GM23338 (cell line): ENCODE measurements at regions not wholly inside any gene's neighbourhood (a gene's known extent, or its start where the extent isn't known, plus 50 kb on each side); places are given as distances from the start of the nearest gene placed in this dataset.

ENCODE experiments used
- ATAC-seq: fragments of 200-7000 bp; cut with Tn5 transposase; 3 replicates; pipeline ENCODE4 v1.9.1; 2020
- DNase-seq: peaks from one replicate; pipeline ENCODE4 v3.0.0-alpha.2; 2015; ENCODE audit warnings: low spot score
- H2AFZ ChIP-seq: fragments of 200-600 bp; sonication (generic); 2 replicates; pipeline ENCODE4 v1.8.0; 2016; ENCODE audit warnings: antibody characterized with exemption, mild to moderate bottlenecking, moderate library complexity
- H3F3A ChIP-seq: fragments of 200-600 bp; sonication (generic); replicated peaks from 2 replicates; pipeline ENCODE4 v1.8.0; 2017; ENCODE audit warnings: antibody characterized with exemption, mixed run types, low read depth
- H3K27ac ChIP-seq: fragments of 200-600 bp; sonication (generic); 2 replicates; pipeline ENCODE4 v1.6.1; 2016; ENCODE audit warnings: low read depth
- H3K27me3 ChIP-seq: fragments of 200-600 bp; sonication (generic); 2 replicates; pipeline ENCODE4 v1.8.0; 2016; ENCODE audit warnings: mild to moderate bottlenecking, mixed run types, moderate library complexity; ENCODE audit not compliant: insufficient read depth
- H3K36me3 ChIP-seq: fragments of 200-600 bp; sonication (generic); 2 replicates; pipeline ENCODE4 v1.8.0; 2016; ENCODE audit warnings: mild to moderate bottlenecking; ENCODE audit not compliant: insufficient read depth
- H3K4me1 ChIP-seq: fragments of 200-600 bp; sonication (generic); 2 replicates; pipeline ENCODE4 v1.8.0; 2016; ENCODE audit warnings: mild to moderate bottlenecking, moderate library complexity; ENCODE audit not compliant: insufficient read depth
- H3K4me2 ChIP-seq: fragments of 200-600 bp; sonication (generic); 2 replicates; pipeline ENCODE4 v1.7.1; 2017; ENCODE audit warnings: mixed run types
- H3K4me3 ChIP-seq: fragments of 200-600 bp; sonication (generic); 2 replicates; pipeline ENCODE4 v1.6.1; 2016; ENCODE audit warnings: mixed run types
- H3K79me2 ChIP-seq: fragments of 200-600 bp; sonication (generic); replicated peaks from 2 replicates; pipeline ENCODE4 v1.8.0; 2017; ENCODE audit warnings: mild to moderate bottlenecking; ENCODE audit not compliant: insufficient read depth
- H3K9me2 ChIP-seq: fragments of 200-600 bp; sonication (generic); 2 replicates; pipeline ENCODE4 v1.8.0; 2017; ENCODE audit not compliant: insufficient read depth
- H4K20me1 ChIP-seq: fragments of 200-600 bp; sonication (generic); replicated peaks from 2 replicates; pipeline ENCODE4 v1.8.0; 2017; ENCODE audit warnings: mild to moderate bottlenecking; ENCODE audit not compliant: insufficient read depth
- H3K27ac Mint-ChIP-seq: 2 replicates; pipeline ENCODE4 v1.8.0; 2020; ENCODE audit warnings: inconsistent platforms, mild to moderate bottlenecking, moderate library complexity, mixed read lengths
- H3K27me3 Mint-ChIP-seq: 3 replicates; pipeline ENCODE4 v1.8.0; 2022; ENCODE audit warnings: low read depth, mild to moderate bottlenecking, moderate library complexity, mixed read lengths, inconsistent platforms; ENCODE audit not compliant: insufficient read depth, poor library complexity
- H3K36me3 Mint-ChIP-seq: 3 replicates; pipeline ENCODE4 v1.8.0; 2021; ENCODE audit warnings: low read depth, mild to moderate bottlenecking, inconsistent platforms, moderate library complexity, mixed read lengths
- H3K4me1 Mint-ChIP-seq: 3 replicates; pipeline ENCODE4 v1.8.0; 2020; ENCODE audit warnings: mild to moderate bottlenecking, inconsistent platforms, mixed read lengths
- H3K4me3 Mint-ChIP-seq: 3 replicates; pipeline ENCODE4 v1.8.0; 2021; ENCODE audit warnings: moderate library complexity, mild to moderate bottlenecking, inconsistent platforms, mixed read lengths
- H3K9me3 Mint-ChIP-seq: 3 replicates; pipeline ENCODE4 v1.8.0; 2020; ENCODE audit warnings: moderate library complexity, mild to moderate bottlenecking, inconsistent platforms, mixed read lengths
- CREB1 ChIP-seq: fragments of 250-450 bp; sonication (Bioruptor Pico); IDR thresholded peaks from 2 replicates; pipeline ENCODE4 v1.5.0; 2020; ENCODE audit warnings: low read depth, mild to moderate bottlenecking, moderate library complexity
- EZH2 ChIP-seq: fragments of 200-600 bp; sonication (generic); IDR thresholded peaks from one replicate; pipeline ENCODE4 v1.8.0; 2017; ENCODE audit warnings: antibody characterized with exemption, mild to moderate bottlenecking, low read depth; ENCODE audit not compliant: unreplicated experiment
- EZH2phosphoT487 ChIP-seq: fragments of 200-600 bp; sonication (generic); IDR thresholded peaks from one replicate; pipeline ENCODE4 v1.8.1; 2018; ENCODE audit warnings: antibody characterized with exemption; ENCODE audit not compliant: unreplicated experiment
- JUNB ChIP-seq: IDR thresholded peaks from one replicate; pipeline ENCODE4 v1.6.1; 2016; ENCODE audit warnings: antibody characterized with exemption; ENCODE audit not compliant: unreplicated experiment
- NANOG ChIP-seq: IDR thresholded peaks from 2 replicates; pipeline ENCODE4 v1.6.1; 2016; ENCODE audit warnings: antibody characterized with exemption, borderline replicate concordance
- POLR2AphosphoS5 ChIP-seq: IDR thresholded peaks from 2 replicates; pipeline ENCODE4 v1.6.1; 2016; ENCODE audit warnings: antibody characterized with exemption, low read depth
- REST ChIP-seq: IDR thresholded peaks from one replicate; pipeline ENCODE4 v1.6.1; 2018; ENCODE audit warnings: antibody characterized with exemption; ENCODE audit not compliant: unreplicated experiment
- STAT1 ChIP-seq: IDR thresholded peaks from one replicate; pipeline ENCODE4 v1.6.1; 2016; ENCODE audit warnings: antibody characterized with exemption; ENCODE audit not compliant: unreplicated experiment
- ZNF114 ChIP-seq: fragments of 250-450 bp; sonication (Bioruptor Pico); IDR thresholded peaks from 2 replicates; pipeline ENCODE4 v1.5.0; 2020; ENCODE audit warnings: mild to moderate bottlenecking, moderate library complexity
- ZNF331 ChIP-seq: fragments of 250-450 bp; sonication (Bioruptor Pico); IDR thresholded peaks from 2 replicates; pipeline ENCODE4 v1.5.0; 2020; ENCODE audit warnings: low read depth, mild to moderate bottlenecking, moderate library complexity
- TF ChIP-seq, protein P1 (sequence below), 2 experiments: fragments of 200-600 bp in 1 of 2; sonication (generic) in 1 of 2; conservative IDR thresholded peaks; 2 replicates each; pipeline versions ENCODE4 v1.5.1 to v1.6.1; 2016 to 2017; ENCODE audit warnings: antibody characterized with exemption in 2 of 2, low read depth in 2 of 2, mild to moderate bottlenecking in 2 of 2, moderate library complexity in 1 of 2
- TF ChIP-seq, protein P2 (sequence below): IDR thresholded peaks from 2 replicates; pipeline ENCODE4 v1.6.1; 2016; ENCODE audit warnings: antibody characterized with exemption
- TF ChIP-seq, protein P3 (sequence below): fragments of 250-450 bp; sonication (Bioruptor Pico); IDR thresholded peaks from 2 replicates; pipeline ENCODE4 v1.5.0; 2020; ENCODE audit warnings: mild to moderate bottlenecking, moderate library complexity

- Histone ChIP-seq H3K36me3 (no peaks in the 10 kb centered on the region), H3F3A (no peaks in the 10 kb centered on the region), H3K4me1 (no peaks in the 10 kb centered on the region), H3K4me2 (no peak overlapping the region), H3K79me2 (no peaks in the 10 kb centered on the region), H3K4me3 (no peak overlapping the region), H3K27me3 (no peaks in the 10 kb centered on the region), H3K27ac (no peak overlapping the region), H2AFZ (no peak overlapping the region), H3K9me2 (0 out of 2 replicates have a peak, but pooled peaks cover 4% of the 10 kb centered on the region), H4K20me1 (no peaks in the 10 kb centered on the region)
- Mint-ChIP-seq H3K36me3 (no peaks in the 10 kb centered on the region), H3K27ac (no peak overlapping the region), H3K4me3 (no peak overlapping the region), H3K27me3 (peaks cover 2% of the 10 kb centered on the region), H3K9me3 (no peaks in the 10 kb centered on the region), H3K4me1 (no peaks in the 10 kb centered on the region)
- no peak for TF ChIP-seq POLR2AphosphoS5
- no peak for TF ChIP-seq ZNF331 (CRISPR knock-in tag)
- TF ChIP-seq, protein P1, sequence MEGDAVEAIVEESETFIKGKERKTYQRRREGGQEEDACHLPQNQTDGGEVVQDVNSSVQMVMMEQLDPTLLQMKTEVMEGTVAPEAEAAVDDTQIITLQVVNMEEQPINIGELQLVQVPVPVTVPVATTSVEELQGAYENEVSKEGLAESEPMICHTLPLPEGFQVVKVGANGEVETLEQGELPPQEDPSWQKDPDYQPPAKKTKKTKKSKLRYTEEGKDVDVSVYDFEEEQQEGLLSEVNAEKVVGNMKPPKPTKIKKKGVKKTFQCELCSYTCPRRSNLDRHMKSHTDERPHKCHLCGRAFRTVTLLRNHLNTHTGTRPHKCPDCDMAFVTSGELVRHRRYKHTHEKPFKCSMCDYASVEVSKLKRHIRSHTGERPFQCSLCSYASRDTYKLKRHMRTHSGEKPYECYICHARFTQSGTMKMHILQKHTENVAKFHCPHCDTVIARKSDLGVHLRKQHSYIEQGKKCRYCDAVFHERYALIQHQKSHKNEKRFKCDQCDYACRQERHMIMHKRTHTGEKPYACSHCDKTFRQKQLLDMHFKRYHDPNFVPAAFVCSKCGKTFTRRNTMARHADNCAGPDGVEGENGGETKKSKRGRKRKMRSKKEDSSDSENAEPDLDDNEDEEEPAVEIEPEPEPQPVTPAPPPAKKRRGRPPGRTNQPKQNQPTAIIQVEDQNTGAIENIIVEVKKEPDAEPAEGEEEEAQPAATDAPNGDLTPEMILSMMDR (conservative IDR thresholded peaks at IDR 0.05; ENCODE audit: low read depth in 2 of 2), result no peak
- TF ChIP-seq, protein P2, sequence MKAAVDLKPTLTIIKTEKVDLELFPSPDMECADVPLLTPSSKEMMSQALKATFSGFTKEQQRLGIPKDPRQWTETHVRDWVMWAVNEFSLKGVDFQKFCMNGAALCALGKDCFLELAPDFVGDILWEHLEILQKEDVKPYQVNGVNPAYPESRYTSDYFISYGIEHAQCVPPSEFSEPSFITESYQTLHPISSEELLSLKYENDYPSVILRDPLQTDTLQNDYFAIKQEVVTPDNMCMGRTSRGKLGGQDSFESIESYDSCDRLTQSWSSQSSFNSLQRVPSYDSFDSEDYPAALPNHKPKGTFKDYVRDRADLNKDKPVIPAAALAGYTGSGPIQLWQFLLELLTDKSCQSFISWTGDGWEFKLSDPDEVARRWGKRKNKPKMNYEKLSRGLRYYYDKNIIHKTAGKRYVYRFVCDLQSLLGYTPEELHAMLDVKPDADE, result no peak
- TF ChIP-seq, protein P3, sequence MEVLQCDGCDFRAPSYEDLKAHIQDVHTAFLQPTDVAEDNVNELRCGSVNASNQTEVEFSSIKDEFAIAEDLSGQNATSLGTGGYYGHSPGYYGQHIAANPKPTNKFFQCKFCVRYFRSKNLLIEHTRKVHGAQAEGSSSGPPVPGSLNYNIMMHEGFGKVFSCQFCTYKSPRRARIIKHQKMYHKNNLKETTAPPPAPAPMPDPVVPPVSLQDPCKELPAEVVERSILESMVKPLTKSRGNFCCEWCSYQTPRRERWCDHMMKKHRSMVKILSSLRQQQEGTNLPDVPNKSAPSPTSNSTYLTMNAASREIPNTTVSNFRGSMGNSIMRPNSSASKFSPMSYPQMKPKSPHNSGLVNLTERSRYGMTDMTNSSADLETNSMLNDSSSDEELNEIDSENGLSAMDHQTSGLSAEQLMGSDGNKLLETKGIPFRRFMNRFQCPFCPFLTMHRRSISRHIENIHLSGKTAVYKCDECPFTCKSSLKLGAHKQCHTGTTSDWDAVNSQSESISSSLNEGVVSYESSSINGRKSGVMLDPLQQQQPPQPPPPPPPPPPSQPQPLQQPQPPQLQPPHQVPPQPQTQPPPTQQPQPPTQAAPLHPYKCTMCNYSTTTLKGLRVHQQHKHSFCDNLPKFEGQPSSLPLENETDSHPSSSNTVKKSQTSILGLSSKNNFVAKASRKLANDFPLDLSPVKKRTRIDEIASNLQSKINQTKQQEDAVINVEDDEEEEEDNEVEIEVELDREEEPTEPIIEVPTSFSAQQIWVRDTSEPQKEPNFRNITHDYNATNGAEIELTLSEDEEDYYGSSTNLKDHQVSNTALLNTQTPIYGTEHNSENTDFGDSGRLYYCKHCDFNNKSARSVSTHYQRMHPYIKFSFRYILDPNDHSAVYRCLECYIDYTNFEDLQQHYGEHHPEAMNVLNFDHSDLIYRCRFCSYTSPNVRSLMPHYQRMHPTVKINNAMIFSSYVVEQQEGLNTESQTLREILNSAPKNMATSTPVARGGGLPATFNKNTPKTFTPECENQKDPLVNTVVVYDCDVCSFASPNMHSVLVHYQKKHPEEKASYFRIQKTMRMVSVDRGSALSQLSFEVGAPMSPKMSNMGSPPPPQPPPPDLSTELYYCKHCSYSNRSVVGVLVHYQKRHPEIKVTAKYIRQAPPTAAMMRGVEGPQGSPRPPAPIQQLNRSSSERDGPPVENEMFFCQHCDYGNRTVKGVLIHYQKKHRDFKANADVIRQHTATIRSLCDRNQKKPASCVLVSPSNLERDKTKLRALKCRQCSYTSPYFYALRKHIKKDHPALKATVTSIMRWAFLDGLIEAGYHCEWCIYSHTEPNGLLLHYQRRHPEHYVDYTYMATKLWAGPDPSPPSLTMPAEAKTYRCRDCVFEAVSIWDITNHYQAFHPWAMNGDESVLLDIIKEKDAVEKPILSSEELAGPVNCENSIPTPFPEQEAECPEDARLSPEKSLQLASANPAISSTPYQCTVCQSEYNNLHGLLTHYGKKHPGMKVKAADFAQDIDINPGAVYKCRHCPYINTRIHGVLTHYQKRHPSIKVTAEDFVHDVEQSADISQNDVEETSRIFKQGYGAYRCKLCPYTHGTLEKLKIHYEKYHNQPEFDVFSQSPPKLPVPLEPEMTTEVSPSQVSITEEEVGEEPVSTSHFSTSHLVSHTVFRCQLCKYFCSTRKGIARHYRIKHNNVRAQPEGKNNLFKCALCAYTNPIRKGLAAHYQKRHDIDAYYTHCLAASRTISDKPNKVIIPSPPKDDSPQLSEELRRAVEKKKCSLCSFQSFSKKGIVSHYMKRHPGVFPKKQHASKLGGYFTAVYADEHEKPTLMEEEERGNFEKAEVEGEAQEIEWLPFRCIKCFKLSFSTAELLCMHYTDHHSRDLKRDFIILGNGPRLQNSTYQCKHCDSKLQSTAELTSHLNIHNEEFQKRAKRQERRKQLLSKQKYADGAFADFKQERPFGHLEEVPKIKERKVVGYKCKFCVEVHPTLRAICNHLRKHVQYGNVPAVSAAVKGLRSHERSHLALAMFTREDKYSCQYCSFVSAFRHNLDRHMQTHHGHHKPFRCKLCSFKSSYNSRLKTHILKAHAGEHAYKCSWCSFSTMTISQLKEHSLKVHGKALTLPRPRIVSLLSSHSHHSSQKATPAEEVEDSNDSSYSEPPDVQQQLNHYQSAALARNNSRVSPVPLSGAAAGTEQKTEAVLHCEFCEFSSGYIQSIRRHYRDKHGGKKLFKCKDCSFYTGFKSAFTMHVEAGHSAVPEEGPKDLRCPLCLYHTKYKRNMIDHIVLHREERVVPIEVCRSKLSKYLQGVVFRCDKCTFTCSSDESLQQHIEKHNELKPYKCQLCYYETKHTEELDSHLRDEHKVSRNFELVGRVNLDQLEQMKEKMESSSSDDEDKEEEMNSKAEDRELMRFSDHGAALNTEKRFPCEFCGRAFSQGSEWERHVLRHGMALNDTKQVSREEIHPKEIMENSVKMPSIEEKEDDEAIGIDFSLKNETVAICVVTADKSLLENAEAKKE (CRISPR knock-in tag), result no peak
- TF ChIP-seq EZH2, result no peak
- no peak for TF ChIP-seq CREB1
- no peak for TF ChIP-seq STAT1
- no peak for TF ChIP-seq EZH2phosphoT487
- TF ChIP-seq JUNB, result no peak
- no peak for TF ChIP-seq ZNF114 (CRISPR knock-in tag)
- TF ChIP-seq NANOG, result no peak
- TF ChIP-seq REST, result no peak
- no peak for DNase-seq
- no peak for ATAC-seq
Observed at GRCh38 chr9:115437418-115437817, 319.5 kb upstream of the TNC start.
